H1 (cell line): ENCODE measurements at regions not wholly inside any gene's neighbourhood (a gene's known extent, or its start where the extent isn't known, plus 50 kb on each side); places are given as distances from the start of the nearest gene placed in this dataset.

Experiments used
- RAD21 ChIP-seq, 2 experiments: IDR thresholded peaks in 1 of 2; conservative IDR thresholded peaks in 1 of 2; 2 replicates each; pipeline ENCODE4 v1.6.1; 2011; ENCODE audit warnings: low read depth in 2 of 2, low read length in 2 of 2, improper control_type of control experiment in 1 of 2, inconsistent platforms in 1 of 2, mild to moderate bottlenecking in 1 of 2, moderate library complexity in 1 of 2
- SIN3A ChIP-seq, 2 experiments: IDR thresholded peaks in 1 of 2; conservative IDR thresholded peaks in 1 of 2; 2 replicates each; pipeline ENCODE4 v1.6.1; 2011 to 2012; ENCODE audit warnings: low read length in 2 of 2, improper control_type of control experiment in 1 of 2, low read depth in 1 of 2, mild to moderate bottlenecking in 1 of 2
- TEAD4 ChIP-seq: IDR thresholded peaks from 2 replicates; pipeline ENCODE4 v1.6.1; 2012; ENCODE audit warnings: low read depth, low read length, inconsistent platforms, mixed read lengths
- YY1 ChIP-seq: IDR thresholded peaks from 2 replicates; pipeline ENCODE4 v1.6.1; 2011; ENCODE audit warnings: low read depth, mild to moderate bottlenecking, low read length

DNA sequence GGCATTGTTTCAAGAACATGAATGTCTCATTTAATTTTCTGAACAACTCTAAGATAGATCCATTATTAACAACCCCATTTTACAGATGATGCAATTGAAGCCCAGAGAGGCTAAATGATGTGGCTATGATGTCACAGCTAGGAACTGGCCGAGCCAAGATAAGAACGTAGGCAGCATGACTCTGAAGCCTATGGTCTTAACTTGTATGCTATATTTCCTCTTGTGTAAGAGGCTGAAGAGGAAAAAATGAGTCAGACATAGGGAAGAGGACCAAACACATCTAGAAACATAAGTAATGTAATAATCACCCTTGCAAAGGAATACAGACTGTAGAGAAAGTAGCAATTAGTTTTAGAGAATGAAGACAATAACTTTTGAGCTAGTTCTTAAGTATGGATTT, 416.8 kb downstream of the FIGN start (continued):
- TF ChIP-seq TEAD4 (no peak), RAD21 (IDR thresholded peaks at IDR 0.05 in 1 of 2, conservative IDR thresholded peaks at IDR 0.05 in 1 of 2; ENCODE audit: low read depth in 2 of 2, low read length in 2 of 2) (no peak), SIN3A (conservative IDR thresholded peaks at IDR 0.05 in 1 of 2, IDR thresholded peaks at IDR 0.05 in 1 of 2; ENCODE audit: low read depth in 1 of 2, low read length in 2 of 2) (no peak), YY1 (no peak)
